H9 (cell line): ENCODE measurements at regions not wholly inside any gene's neighbourhood (a gene's known extent, or its start where the extent isn't known, plus 50 kb on each side); places are given as distances from the start of the nearest gene placed in this dataset.

ENCODE experiments used
- DNase-seq: peaks from one replicate; pipeline ENCODE4 v3.0.0-alpha.2; 2017
- H2AFZ ChIP-seq: one replicate; pipeline ENCODE4 v1.6.1; 2013; ENCODE audit warnings: mild to moderate bottlenecking, low read length, control low read depth, moderate library complexity
- H2AK5ac ChIP-seq: 2 replicates; pipeline ENCODE4 v1.6.1; 2013; ENCODE audit warnings: low read length, control low read depth, mixed read lengths; ENCODE audit not compliant: insufficient read length
- H2BK120ac ChIP-seq: one replicate; pipeline ENCODE4 v1.6.1; 2013; ENCODE audit warnings: low read depth, mild to moderate bottlenecking, low read length, control low read depth, inconsistent platforms; ENCODE audit not compliant: poor library complexity, severe bottlenecking
- H2BK12ac ChIP-seq: 2 replicates; pipeline ENCODE4 v1.6.1; 2013; ENCODE audit warnings: low read length, control low read depth, mixed read lengths, low read depth; ENCODE audit not compliant: insufficient read length
- H2BK15ac ChIP-seq: 2 replicates; pipeline ENCODE4 v1.6.1; 2013; ENCODE audit warnings: low read depth, low read length, control low read depth
- H2BK20ac ChIP-seq: one replicate; pipeline ENCODE4 v1.6.1; 2013; ENCODE audit warnings: low read depth, mild to moderate bottlenecking, low read length, control low read depth, inconsistent platforms; ENCODE audit not compliant: poor library complexity, severe bottlenecking
- H2BK5ac ChIP-seq: 2 replicates; pipeline ENCODE4 v1.6.1; 2013; ENCODE audit warnings: low read length, control low read depth, mixed read lengths; ENCODE audit not compliant: insufficient read length
- H3K14ac ChIP-seq: 2 replicates; pipeline ENCODE4 v1.6.1; 2013; ENCODE audit warnings: low read length, control low read depth; ENCODE audit not compliant: insufficient read depth
- H3K18ac ChIP-seq: 2 replicates; pipeline ENCODE4 v1.6.1; 2013; ENCODE audit warnings: low read depth, mild to moderate bottlenecking, mixed read lengths, low read length, control low read depth; ENCODE audit not compliant: insufficient read length
- H3K23ac ChIP-seq: 2 replicates; pipeline ENCODE4 v1.6.1; 2013; ENCODE audit warnings: low read length, control low read depth, mixed read lengths, low read depth; ENCODE audit not compliant: insufficient read length
- H3K23me2 ChIP-seq: 2 replicates; pipeline ENCODE4 v1.6.1; 2013; ENCODE audit warnings: low read depth, mild to moderate bottlenecking, mixed read lengths, low read length, control low read depth; ENCODE audit not compliant: insufficient read length, poor library complexity, severe bottlenecking
- H3K27ac ChIP-seq: 2 replicates; pipeline ENCODE4 v1.5.1; 2013; ENCODE audit warnings: low read length, control low read depth, mixed read lengths, low read depth; ENCODE audit not compliant: insufficient read length
- H3K27me3 ChIP-seq: 2 replicates; pipeline ENCODE4 v1.6.1; 2013; ENCODE audit warnings: low read length, control low read depth, inconsistent platforms; ENCODE audit not compliant: insufficient read depth
- H3K4ac ChIP-seq: 2 replicates; pipeline ENCODE4 v1.6.1; 2013; ENCODE audit warnings: low read depth, mild to moderate bottlenecking, control low read depth, inconsistent platforms, low read length, moderate library complexity
- H3K4me1 ChIP-seq: 2 replicates; pipeline ENCODE4 v1.6.1; 2013; ENCODE audit warnings: low read length, control low read depth, inconsistent platforms; ENCODE audit not compliant: insufficient read depth
- H3K4me2 ChIP-seq: 2 replicates; pipeline ENCODE4 v1.6.1; 2013; ENCODE audit warnings: low read length, control low read depth, mixed read lengths; ENCODE audit not compliant: insufficient read length, insufficient read depth
- H3K56ac ChIP-seq: 2 replicates; pipeline ENCODE4 v1.6.1; 2013; ENCODE audit warnings: low read depth, mild to moderate bottlenecking, mixed read lengths, low read length, control low read depth; ENCODE audit not compliant: insufficient read length
- H3K79me1 ChIP-seq: 2 replicates; pipeline ENCODE4 v1.6.1; 2013; ENCODE audit warnings: low read depth, mild to moderate bottlenecking, moderate library complexity, low read length, control low read depth, inconsistent platforms; ENCODE audit not compliant: insufficient read depth, poor library complexity, severe bottlenecking
- H3K79me2 ChIP-seq: 2 replicates; pipeline ENCODE4 v1.6.1; 2013; ENCODE audit warnings: low read length, control low read depth, inconsistent platforms; ENCODE audit not compliant: insufficient read depth
- H3K9ac ChIP-seq: 2 replicates; pipeline ENCODE4 v1.6.1; 2013; ENCODE audit warnings: low read length, control low read depth, mixed read lengths; ENCODE audit not compliant: insufficient read length; ENCODE audit errors: extremely low read depth
- H3K9me3 ChIP-seq: one replicate; pipeline ENCODE4 v1.6.1; 2013; ENCODE audit warnings: low read depth, low read length, inconsistent platforms; ENCODE audit not compliant: control insufficient read depth
- H3T11ph ChIP-seq: one replicate; pipeline ENCODE4 v1.6.1; 2013; ENCODE audit warnings: mild to moderate bottlenecking, low read length, control low read depth, inconsistent platforms
- H4K20me1 ChIP-seq: one replicate; pipeline ENCODE4 v1.6.1; 2013; ENCODE audit not compliant: control insufficient read depth, insufficient read length, insufficient read depth
- H4K5ac ChIP-seq: 2 replicates; pipeline ENCODE4 v1.6.1; 2013; ENCODE audit warnings: low read depth, mild to moderate bottlenecking, mixed read lengths, low read length, control low read depth; ENCODE audit not compliant: insufficient read length
- H4K8ac ChIP-seq: replicated peaks from 2 replicates; pipeline ENCODE4 v1.6.1; 2013; ENCODE audit warnings: low read length, control low read depth, mixed read lengths, low read depth; ENCODE audit not compliant: insufficient read length
- H4K91ac ChIP-seq: 2 replicates; pipeline ENCODE4 v1.6.1; 2013; ENCODE audit warnings: low read depth, mild to moderate bottlenecking, moderate library complexity, mixed read lengths, low read length, control low read depth; ENCODE audit not compliant: insufficient read length
- H3K27ac Mint-ChIP-seq, 3 experiments: 2 replicates in 2 of 3; 3 replicates in 1 of 3; pipeline ENCODE4 v1.8.0; 2020 to 2021; ENCODE audit warnings: mixed read lengths in 3 of 3, mild to moderate bottlenecking in 1 of 3, moderate library complexity in 1 of 3
- H3K27me3 Mint-ChIP-seq: 2 replicates; pipeline ENCODE4 v1.8.0; 2021; ENCODE audit warnings: low read depth, mild to moderate bottlenecking, moderate library complexity, mixed read lengths
- H3K36me3 Mint-ChIP-seq, 3 experiments: 2 replicates in 2 of 3; 3 replicates in 1 of 3; pipeline ENCODE4 v1.8.0; 2020 to 2021; ENCODE audit warnings: low read depth in 3 of 3, mixed read lengths in 3 of 3; ENCODE audit not compliant: insufficient read depth in 1 of 3
- H3K4me1 Mint-ChIP-seq, 2 experiments: 2 replicates each; pipeline ENCODE4 v1.8.0; 2020; ENCODE audit warnings: mixed read lengths in 2 of 2
- H3K4me3 Mint-ChIP-seq, 2 experiments: 2 replicates in 1 of 2; 3 replicates in 1 of 2; pipeline ENCODE4 v1.8.0; 2020 to 2021; ENCODE audit warnings: mild to moderate bottlenecking in 2 of 2, mixed read lengths in 2 of 2, moderate library complexity in 1 of 2
- H3K9me3 Mint-ChIP-seq, 2 experiments: 2 replicates in 1 of 2; 3 replicates in 1 of 2; pipeline ENCODE4 v1.8.0; 2020; ENCODE audit warnings: mild to moderate bottlenecking in 2 of 2, mixed read lengths in 2 of 2, moderate library complexity in 1 of 2
- WGBS: extraction: QIAGEN DNeasy Blood & Tissue Kit; methylation state at CpG from one replicate; pipeline ENCODE4 v1.1.7; 2013; ENCODE audit warnings: missing lambda C conversion rate, low lambda C conversion rate, mixed read lengths; ENCODE audit not compliant: insufficient read length; ENCODE audit errors: extremely low coverage; 5-methylcytosine and 5-hydroxymethylcytosine counted together
- TF ChIP-seq, protein P1 (sequence below): fragments of 200-600 bp; sonication (generic); conservative IDR thresholded peaks from 3 replicates; pipeline ENCODE4 v1.8.0; 2021; ENCODE audit warnings: antibody characterized with exemption, mild to moderate bottlenecking

DNA sequence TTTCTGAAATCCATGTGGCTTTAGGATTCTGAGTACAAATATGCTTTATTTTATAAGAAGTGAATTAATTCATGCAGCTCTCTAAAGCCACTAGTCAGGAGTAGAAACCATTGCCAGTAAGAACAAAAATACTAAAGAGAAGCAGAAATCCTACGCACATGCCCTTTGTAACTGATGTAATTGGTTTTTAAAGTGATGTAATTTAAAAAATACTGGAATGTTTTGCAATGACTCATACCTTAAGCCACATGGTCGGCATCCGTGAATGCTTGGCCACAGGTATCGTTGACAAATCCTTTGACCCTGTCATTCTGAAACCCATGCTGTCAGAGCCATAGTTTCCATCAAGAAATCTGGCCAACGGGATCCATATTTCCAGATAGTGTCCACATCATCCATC lies 213.3 kb downstream of the ACKR3 start:
- Histone ChIP-seq H4K8ac (no peak overlapping the region), H3K14ac (no peak overlapping the region), H2AK5ac (no peak overlapping the region), H3K4me1 (no peaks in the 10 kb centered on the region), H2BK15ac (no peak overlapping the region), H3K79me2 (no peaks in the 10 kb centered on the region), H2BK5ac (no peak overlapping the region), H3K23me2 (no peaks in the 10 kb centered on the region), H3K4ac (no peak overlapping the region), H3T11ph (no peak overlapping the region), H4K5ac (no peak overlapping the region), H2AFZ (no peak overlapping the region), H2BK120ac (no peak overlapping the region), H2BK20ac (no peak overlapping the region), H3K9ac (no peak overlapping the region), H4K20me1 (no peaks in the 10 kb centered on the region), H3K27ac (no peak overlapping the region), H3K27me3 (no peaks in the 10 kb centered on the region), H3K23ac (no peak overlapping the region), H3K9me3 (no peaks in the 10 kb centered on the region), H4K91ac (no peak overlapping the region), H3K56ac (no peak overlapping the region), H3K79me1 (no peaks in the 10 kb centered on the region), H3K18ac (no peak overlapping the region), H3K4me2 (no peak overlapping the region), H2BK12ac (no peak overlapping the region)
- TF ChIP-seq, protein P1, sequence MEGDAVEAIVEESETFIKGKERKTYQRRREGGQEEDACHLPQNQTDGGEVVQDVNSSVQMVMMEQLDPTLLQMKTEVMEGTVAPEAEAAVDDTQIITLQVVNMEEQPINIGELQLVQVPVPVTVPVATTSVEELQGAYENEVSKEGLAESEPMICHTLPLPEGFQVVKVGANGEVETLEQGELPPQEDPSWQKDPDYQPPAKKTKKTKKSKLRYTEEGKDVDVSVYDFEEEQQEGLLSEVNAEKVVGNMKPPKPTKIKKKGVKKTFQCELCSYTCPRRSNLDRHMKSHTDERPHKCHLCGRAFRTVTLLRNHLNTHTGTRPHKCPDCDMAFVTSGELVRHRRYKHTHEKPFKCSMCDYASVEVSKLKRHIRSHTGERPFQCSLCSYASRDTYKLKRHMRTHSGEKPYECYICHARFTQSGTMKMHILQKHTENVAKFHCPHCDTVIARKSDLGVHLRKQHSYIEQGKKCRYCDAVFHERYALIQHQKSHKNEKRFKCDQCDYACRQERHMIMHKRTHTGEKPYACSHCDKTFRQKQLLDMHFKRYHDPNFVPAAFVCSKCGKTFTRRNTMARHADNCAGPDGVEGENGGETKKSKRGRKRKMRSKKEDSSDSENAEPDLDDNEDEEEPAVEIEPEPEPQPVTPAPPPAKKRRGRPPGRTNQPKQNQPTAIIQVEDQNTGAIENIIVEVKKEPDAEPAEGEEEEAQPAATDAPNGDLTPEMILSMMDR, result no peak
- WGBS, result no CpG with 5 or more reads among the region's 5 CpGs
- Mint-ChIP-seq H3K27me3 (peaks cover 11% of the 10 kb centered on the region), H3K4me3 (no peak overlapping the region), H3K27ac (no peak overlapping the region), H3K4me1 (peaks cover 3 to 9% of the 10 kb centered on the region in 2 experiments; a peak in 2 of 4 replicates), H3K9me3 (peaks cover 0 to 4% of the 10 kb centered on the region in 2 experiments; a peak in 3 of 5 replicates), H3K36me3 (peaks cover 0 to 5% (median 0%) of the 10 kb centered on the region in 3 experiments; a peak in 1 of 7 replicates)
- DNase-seq, result no peak
